Activated CD8-positive, alpha-beta T cell treated with anti-CD3 and anti-CD28 coated beads for 36 hours (primary cell): ENCODE measurements at regions not wholly inside any gene's neighbourhood (a gene's known extent, or its start where the extent isn't known, plus 50 kb on each side); places are given as distances from the start of the nearest gene placed in this dataset.

Experiments used
- ATAC-seq: fragments of 200-7000 bp; cut with Tn5 transposase; one replicate; pipeline ENCODE4 v1.10.0; 2021; ENCODE audit warnings: mild to moderate bottlenecking, moderate library complexity
- CTCF ChIA-PET: fragments of 350-600 bp; sonication (Branson Sonifier 250); formaldehyde crosslinking; loops from one replicate; lab custom pipeline; 2021; ENCODE audit warnings: antibody characterized with exemption; lab: Charles Lee
- POLR2A ChIA-PET: fragments of 350-600 bp; sonication (Branson Sonifier 250); formaldehyde crosslinking; loops from one replicate; lab custom pipeline; 2021; ENCODE audit warnings: antibody characterized with exemption; lab: Charles Lee
- DNase-seq: peaks from one replicate; pipeline ENCODE4 v3.0.0-alpha.2; 2020
- H3K27ac Mint-ChIP-seq: one replicate; pipeline ENCODE4 v1.8.0; 2021; ENCODE audit warnings: mild to moderate bottlenecking, mixed read lengths
- H3K27me3 Mint-ChIP-seq: one replicate; pipeline ENCODE4 v1.8.0; 2021; ENCODE audit warnings: mixed read lengths
- H3K36me3 Mint-ChIP-seq: one replicate; pipeline ENCODE4 v1.8.0; 2021; ENCODE audit warnings: low read depth, mixed read lengths
- H3K4me1 Mint-ChIP-seq: one replicate; pipeline ENCODE4 v1.8.0; 2021; ENCODE audit warnings: low read depth, mixed read lengths
- H3K4me3 Mint-ChIP-seq: one replicate; pipeline ENCODE4 v1.8.0; 2021; ENCODE audit warnings: mild to moderate bottlenecking, moderate library complexity, mixed read lengths
- H3K9me3 Mint-ChIP-seq: one replicate; pipeline ENCODE4 v1.8.0; 2021; ENCODE audit warnings: mixed read lengths
- intact Hi-C: fragments of 100-400 bp; cut with micrococcal nuclease; formaldehyde crosslinking; loops from one replicate; pipeline ENCODE4 v1.10.0; 2022
- TF ChIP-seq, protein P1 (sequence below): fragments of 200-600 bp; IDR thresholded peaks from one replicate; pipeline ENCODE4 v1.8.0; 2022; ENCODE audit warnings: antibody characterized with exemption, mild to moderate bottlenecking

DNA sequence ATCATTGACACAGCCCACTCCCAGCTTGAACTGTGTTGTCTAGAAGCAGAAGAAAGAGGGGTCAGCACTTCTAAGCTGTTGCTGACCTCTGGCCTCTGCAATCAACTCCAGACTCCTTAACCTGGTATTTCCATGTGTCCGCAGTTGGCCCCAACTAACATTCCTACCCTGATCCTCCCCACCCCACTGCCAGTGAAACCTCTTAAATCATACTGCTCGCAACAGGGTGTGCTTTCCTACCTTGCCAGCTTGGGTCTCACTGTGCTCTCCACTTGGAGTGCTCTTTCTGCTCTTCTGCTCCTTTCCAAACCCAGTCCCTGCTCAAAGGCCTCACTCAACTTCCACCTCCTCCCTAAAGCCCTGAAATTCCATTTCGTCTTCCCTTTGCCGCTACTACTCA lies 52.3 kb upstream of the RPS6KA3 start:
- H3K9me3 Mint-ChIP-seq, result peaks cover 1% of the 10 kb centered on the region
- DNase-seq (no peak), ATAC-seq (no peak)
- H3K4me3 Mint-ChIP-seq, result no peak overlapping the region
- CTCF ChIA-PET, result no interaction called here
- intact Hi-C loops, result no loop called here
- H3K36me3 Mint-ChIP-seq, result no peaks in the 10 kb centered on the region
- H3K4me1 Mint-ChIP-seq, result peaks cover 28% of the 10 kb centered on the region
- H3K27ac Mint-ChIP-seq, result no peak overlapping the region
- POLR2A ChIA-PET, result no interaction called here
- no peaks in the 10 kb centered on the region for H3K27me3 Mint-ChIP-seq
- TF ChIP-seq, protein P1, sequence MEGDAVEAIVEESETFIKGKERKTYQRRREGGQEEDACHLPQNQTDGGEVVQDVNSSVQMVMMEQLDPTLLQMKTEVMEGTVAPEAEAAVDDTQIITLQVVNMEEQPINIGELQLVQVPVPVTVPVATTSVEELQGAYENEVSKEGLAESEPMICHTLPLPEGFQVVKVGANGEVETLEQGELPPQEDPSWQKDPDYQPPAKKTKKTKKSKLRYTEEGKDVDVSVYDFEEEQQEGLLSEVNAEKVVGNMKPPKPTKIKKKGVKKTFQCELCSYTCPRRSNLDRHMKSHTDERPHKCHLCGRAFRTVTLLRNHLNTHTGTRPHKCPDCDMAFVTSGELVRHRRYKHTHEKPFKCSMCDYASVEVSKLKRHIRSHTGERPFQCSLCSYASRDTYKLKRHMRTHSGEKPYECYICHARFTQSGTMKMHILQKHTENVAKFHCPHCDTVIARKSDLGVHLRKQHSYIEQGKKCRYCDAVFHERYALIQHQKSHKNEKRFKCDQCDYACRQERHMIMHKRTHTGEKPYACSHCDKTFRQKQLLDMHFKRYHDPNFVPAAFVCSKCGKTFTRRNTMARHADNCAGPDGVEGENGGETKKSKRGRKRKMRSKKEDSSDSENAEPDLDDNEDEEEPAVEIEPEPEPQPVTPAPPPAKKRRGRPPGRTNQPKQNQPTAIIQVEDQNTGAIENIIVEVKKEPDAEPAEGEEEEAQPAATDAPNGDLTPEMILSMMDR, result no peak

DNA sequence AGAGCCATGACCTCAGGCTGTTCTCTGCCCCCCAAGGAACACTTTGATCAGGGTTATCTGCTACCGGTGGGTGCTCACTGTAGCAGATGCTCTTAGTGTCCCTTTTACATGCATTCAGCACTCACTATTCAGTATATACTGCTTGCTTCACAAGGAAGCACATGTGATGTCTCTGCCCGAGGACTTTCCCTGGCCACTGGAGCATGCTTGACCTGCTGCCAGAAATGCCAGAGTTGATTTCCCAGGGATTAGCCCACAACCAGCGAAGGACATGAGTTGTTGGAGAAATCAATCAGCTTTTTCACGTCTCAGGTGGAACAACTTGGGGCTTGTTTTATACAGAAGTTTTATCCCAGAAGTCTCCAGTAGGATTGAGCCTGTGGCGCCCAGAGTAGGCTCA lies 51.2 kb upstream of the RPS6KA3 start:
- Mint-ChIP-seq H3K27me3 (no peaks in the 10 kb centered on the region), H3K4me1 (peaks cover 28% of the 10 kb centered on the region), H3K4me3 (no peak overlapping the region), H3K36me3 (no peaks in the 10 kb centered on the region), H3K27ac (no peak overlapping the region), H3K9me3 (peaks cover 1% of the 10 kb centered on the region)
- DNase-seq (no peak), ATAC-seq (no peak)
- CTCF ChIA-PET, result no interaction called here
- intact Hi-C loops, result no loop called here
- TF ChIP-seq, protein P1, result no peak
- POLR2A ChIA-PET, result no interaction called here
